Hepatocyte (in vitro differentiated cells): ENCODE measurements at regions not wholly inside any gene's neighbourhood (a gene's known extent, or its start where the extent isn't known, plus 50 kb on each side); places are given as distances from the start of the nearest gene placed in this dataset.

Source experiments
- DNase-seq: peaks from one replicate; pipeline ENCODE4 v3.0.0-alpha.2; 2016; ENCODE audit warnings: low spot score
- H2AFZ ChIP-seq: fragments of 200-600 bp; sonication (generic); 2 replicates; pipeline ENCODE4 v1.6.0; 2016; ENCODE audit warnings: antibody characterized with exemption, mild to moderate bottlenecking
- H3K27ac ChIP-seq: fragments of 200-600 bp; sonication (generic); 2 replicates; pipeline ENCODE4 v1.5.1; 2016; ENCODE audit warnings: mild to moderate bottlenecking
- H3K27me3 ChIP-seq: fragments of 200-600 bp; sonication (generic); 2 replicates; pipeline ENCODE4 v1.6.1; 2016
- H3K36me3 ChIP-seq: fragments of 200-600 bp; sonication (generic); replicated peaks from 2 replicates; pipeline ENCODE4 v1.5.1; 2016; ENCODE audit warnings: low read depth; ENCODE audit not compliant: insufficient read depth
- H3K4me1 ChIP-seq: fragments of 200-600 bp; sonication (generic); 2 replicates; pipeline ENCODE4 v1.5.1; 2016; ENCODE audit warnings: mild to moderate bottlenecking, moderate library complexity; ENCODE audit not compliant: insufficient read depth
- H3K4me2 ChIP-seq: fragments of 200-600 bp; sonication (generic); 2 replicates; pipeline ENCODE4 v1.6.0; 2016
- H3K4me3 ChIP-seq: fragments of 200-600 bp; sonication (generic); 2 replicates; pipeline ENCODE4 v1.5.1; 2016; ENCODE audit warnings: mild to moderate bottlenecking
- H3K79me2 ChIP-seq: fragments of 200-600 bp; sonication (generic); 2 replicates; pipeline ENCODE4 v1.6.0; 2017; ENCODE audit warnings: mild to moderate bottlenecking
- H3K9me2 ChIP-seq: fragments of 200-600 bp; sonication (generic); replicated peaks from 2 replicates; pipeline ENCODE4 v1.6.0; 2017; ENCODE audit warnings: mild to moderate bottlenecking; ENCODE audit not compliant: insufficient read depth
- H3K9me3 ChIP-seq: fragments of 200-600 bp; sonication (generic); 2 replicates; pipeline ENCODE4 v1.5.1; 2016; ENCODE audit warnings: low read depth, mild to moderate bottlenecking
- H4K20me1 ChIP-seq: fragments of 200-600 bp; sonication (generic); 2 replicates; pipeline ENCODE4 v1.6.0; 2016; ENCODE audit warnings: mild to moderate bottlenecking; ENCODE audit not compliant: insufficient read depth, poor library complexity, severe bottlenecking
- CTCF ChIP-seq: fragments of 200-600 bp; sonication (generic); IDR thresholded peaks from 2 replicates; pipeline ENCODE4 v1.5.1; 2016; ENCODE audit warnings: antibody characterized with exemption, mild to moderate bottlenecking; ENCODE audit not compliant: poor library complexity
- EZH2 ChIP-seq: fragments of 200-600 bp; sonication (generic); IDR thresholded peaks from 2 replicates; pipeline ENCODE4 v1.6.1; 2016; ENCODE audit warnings: antibody characterized with exemption, mild to moderate bottlenecking, borderline replicate concordance
- EZH2phosphoT487 ChIP-seq: fragments of 200-600 bp; sonication (generic); IDR thresholded peaks from one replicate; pipeline ENCODE4 v1.6.1; 2018; ENCODE audit warnings: antibody characterized with exemption, mild to moderate bottlenecking, low read depth, moderate library complexity; ENCODE audit not compliant: unreplicated experiment, severe bottlenecking
- WGBS: methylation state at CpG from one replicate; pipeline ENCODE4 v1.1.6; 2016; ENCODE audit warnings: low lambda C conversion rate; ENCODE audit errors: missing lambda C conversion rate; 5-methylcytosine and 5-hydroxymethylcytosine counted together

GRCh38 chr2:19045151-19045550, 313.3 kb downstream of the OSR1 start:
- Histone ChIP-seq H4K20me1 (no peaks in the 10 kb centered on the region), H3K4me3 (no peak overlapping the region), H3K4me1 (no peaks in the 10 kb centered on the region), H3K27ac (no peak overlapping the region), H2AFZ (no peak overlapping the region), H3K9me3 (no peaks in the 10 kb centered on the region), H3K79me2 (no peaks in the 10 kb centered on the region), H3K4me2 (no peak overlapping the region), H3K36me3 (no peaks in the 10 kb centered on the region), H3K27me3 (no peaks in the 10 kb centered on the region), H3K9me2 (no peaks in the 10 kb centered on the region)
- no peak for DNase-seq
- TF ChIP-seq EZH2phosphoT487 (no peak), EZH2 (no peak), CTCF (no peak)
- 82% methylated on average over 4 of the region's 4 CpGs for WGBS

- no peaks in the 10 kb centered on the region for H3K9me2 ChIP-seq
- DNase-seq: no peak
- WGBS: 91% methylated on average over 2 of the region's 2 CpGs
- no peak overlapping the region for H3K27ac ChIP-seq
- H3K9me3 ChIP-seq: no peaks in the 10 kb centered on the region
- H3K27me3 ChIP-seq: no peaks in the 10 kb centered on the region
- H3K4me2 ChIP-seq: no peak overlapping the region
- no peaks in the 10 kb centered on the region for H4K20me1 ChIP-seq
- H3K4me3 ChIP-seq: no peak overlapping the region
- no peaks in the 10 kb centered on the region for H3K4me1 ChIP-seq
- no peak overlapping the region for H2AFZ ChIP-seq
- no peaks in the 10 kb centered on the region for H3K36me3 ChIP-seq
- H3K79me2 ChIP-seq: no peaks in the 10 kb centered on the region
- TF ChIP-seq EZH2 (no peak), CTCF (no peak), EZH2phosphoT487 (no peak)
These were observed 314.5 kb downstream of the OSR1 start for GRCh38 chr2:19043893-19044292.

- no peaks in the 10 kb centered on the region for H3K27me3 ChIP-seq
These were observed 316.9 kb downstream of the OSR1 start for GRCh38 chr2:19041434-19042041.

More at GRCh38 chr2:19041434-19042041, 316.9 kb downstream of the OSR1 start:
- Histone ChIP-seq H2AFZ (no peak overlapping the region), H3K9me2 (no peaks in the 10 kb centered on the region), H4K20me1 (no peaks in the 10 kb centered on the region), H3K4me1 (no peaks in the 10 kb centered on the region), H3K36me3 (no peaks in the 10 kb centered on the region), H3K79me2 (no peaks in the 10 kb centered on the region), H3K4me3 (no peak overlapping the region), H3K4me2 (no peak overlapping the region), H3K27ac (no peak overlapping the region), H3K9me3 (no peaks in the 10 kb centered on the region)
- no peak for DNase-seq
- TF ChIP-seq EZH2phosphoT487 (no peak), CTCF (no peak), EZH2 (no peak)
- 63% methylated on average over 5 of the region's 5 CpGs for WGBS
